Mesenchymal stem cell (in vitro differentiated cells and primary cell): ENCODE measurements at regions not wholly inside any gene's neighbourhood (a gene's known extent, or its start where the extent isn't known, plus 50 kb on each side); places are given as distances from the start of the nearest gene placed in this dataset.

Experiments
- DNase-seq: peaks from one replicate; pipeline ENCODE4 v3.0.0-alpha.2; 2013
- H2AFZ ChIP-seq: one replicate; pipeline ENCODE4 v1.6.1; 2013; ENCODE audit warnings: low read depth, mild to moderate bottlenecking, control low read depth, inconsistent platforms, low read length, moderate library complexity
- H2AK5ac ChIP-seq: 2 replicates; pipeline ENCODE4 v1.6.1; 2013; ENCODE audit warnings: low read length, moderate library complexity, mild to moderate bottlenecking, inconsistent platforms; ENCODE audit not compliant: severe bottlenecking
- H2BK120ac ChIP-seq: one replicate; pipeline ENCODE4 v1.6.1; 2013; ENCODE audit warnings: low read depth, mild to moderate bottlenecking, inconsistent platforms, low read length, moderate library complexity
- H2BK12ac ChIP-seq, 2 experiments: one replicate each; pipeline ENCODE4 v1.6.1; 2013; ENCODE audit warnings: inconsistent platforms in 2 of 2, low read length in 2 of 2, mild to moderate bottlenecking in 2 of 2, moderate library complexity in 2 of 2, control low read depth in 1 of 2
- H2BK15ac ChIP-seq: one replicate; pipeline ENCODE4 v1.6.1; 2013; ENCODE audit warnings: mild to moderate bottlenecking, low read depth, inconsistent platforms; ENCODE audit not compliant: poor library complexity, severe bottlenecking
- H2BK5ac ChIP-seq: 2 replicates; pipeline ENCODE4 v1.6.1; 2013; ENCODE audit warnings: low read depth, mild to moderate bottlenecking, low read length, control low read depth, inconsistent platforms; ENCODE audit not compliant: poor library complexity, severe bottlenecking
- H3K14ac ChIP-seq, 2 experiments: one replicate each; pipeline ENCODE4 v1.6.1; 2013; ENCODE audit warnings: inconsistent platforms in 2 of 2, low read length in 2 of 2, control low read depth in 1 of 2, mild to moderate bottlenecking in 1 of 2, moderate library complexity in 1 of 2
- H3K18ac ChIP-seq, 2 experiments: one replicate each; pipeline ENCODE4 v1.6.1; 2013; ENCODE audit warnings: inconsistent platforms in 2 of 2, low read length in 2 of 2, control low read depth in 1 of 2, low read depth in 1 of 2, mild to moderate bottlenecking in 1 of 2
- H3K23ac ChIP-seq, 2 experiments: one replicate each; pipeline ENCODE4 v1.6.1; 2013; ENCODE audit warnings: inconsistent platforms in 2 of 2, low read length in 2 of 2, mild to moderate bottlenecking in 2 of 2, moderate library complexity in 2 of 2, control low read depth in 1 of 2
- H3K27ac ChIP-seq: 2 replicates; pipeline ENCODE4 v1.5.1; 2013; ENCODE audit warnings: mild to moderate bottlenecking, moderate library complexity, low read length, control low read depth, inconsistent platforms; ENCODE audit not compliant: poor library complexity, severe bottlenecking
- H3K27me3 ChIP-seq, 2 experiments: 2 replicates each; pipeline versions ENCODE4 v1.6.1 to v1.7.0; 2013; ENCODE audit warnings: low read length in 2 of 2, mild to moderate bottlenecking in 2 of 2, moderate library complexity in 2 of 2, control low read depth in 1 of 2, inconsistent platforms in 1 of 2; ENCODE audit not compliant: control insufficient read depth in 1 of 2, insufficient read depth in 1 of 2
- H3K36me3 ChIP-seq, 2 experiments: 2 replicates each; pipeline versions ENCODE4 v1.6.1 to v1.7.0; 2013; ENCODE audit warnings: low read length in 2 of 2, control low read depth in 1 of 2, inconsistent platforms in 1 of 2, low read depth in 1 of 2, mild to moderate bottlenecking in 1 of 2; ENCODE audit not compliant: insufficient read depth in 2 of 2, control insufficient read depth in 1 of 2
- H3K4ac ChIP-seq, 2 experiments: one replicate each; pipeline ENCODE4 v1.6.1; 2013; ENCODE audit warnings: inconsistent platforms in 2 of 2, low read length in 2 of 2, mild to moderate bottlenecking in 2 of 2, moderate library complexity in 2 of 2, control low read depth in 1 of 2, low read depth in 1 of 2
- H3K4me1 ChIP-seq: 2 replicates; pipeline ENCODE4 v1.6.1; 2013; ENCODE audit warnings: low read depth, low read length, control low read depth; ENCODE audit not compliant: control insufficient read depth, insufficient read depth
- H3K4me2 ChIP-seq: 2 replicates; pipeline ENCODE4 v1.6.1; 2013; ENCODE audit warnings: low read length, mild to moderate bottlenecking, inconsistent platforms; ENCODE audit not compliant: poor library complexity, severe bottlenecking
- H3K4me3 ChIP-seq, 2 experiments: 2 replicates each; pipeline versions ENCODE4 v1.5.1 to v1.7.0; 2013; ENCODE audit warnings: low read length in 2 of 2, mild to moderate bottlenecking in 2 of 2, control low read depth in 1 of 2, low read depth in 1 of 2; ENCODE audit not compliant: insufficient read depth in 1 of 2
- H3K79me1 ChIP-seq: replicated peaks from 2 replicates; pipeline ENCODE4 v1.6.1; 2013; ENCODE audit warnings: mild to moderate bottlenecking, control low read depth, low read length, inconsistent platforms; ENCODE audit not compliant: poor library complexity, severe bottlenecking
- H3K9ac ChIP-seq: 2 replicates; pipeline ENCODE4 v1.7.0; 2013; ENCODE audit warnings: mild to moderate bottlenecking, low read length, moderate library complexity
- H3K9me3 ChIP-seq: 2 replicates; pipeline ENCODE4 v1.7.0; 2013; ENCODE audit warnings: mild to moderate bottlenecking, low read length; ENCODE audit not compliant: control insufficient read depth
- H4K8ac ChIP-seq: one replicate; pipeline ENCODE4 v1.6.1; 2013; ENCODE audit warnings: inconsistent platforms, mild to moderate bottlenecking, low read length, moderate library complexity
- H4K91ac ChIP-seq: one replicate; pipeline ENCODE4 v1.6.1; 2013; ENCODE audit warnings: mild to moderate bottlenecking, low read length, inconsistent platforms
- WGBS: methylation state at CpG from one replicate; pipeline ENCODE4 v1.1.7; 2013; ENCODE audit warnings: mixed read lengths; 5-methylcytosine and 5-hydroxymethylcytosine counted together

- no peaks in the 10 kb centered on the region for H3K4me1 ChIP-seq
- H3K27ac ChIP-seq = no peak overlapping the region
- no peak overlapping the region for H2AFZ ChIP-seq
- H3K18ac ChIP-seq = no peak overlapping the region
- no peak overlapping the region for H3K23ac ChIP-seq
- H3K4me2 ChIP-seq = no peak overlapping the region
- peaks cover 15% of the 10 kb centered on the region for H3K9me3 ChIP-seq
- H3K14ac ChIP-seq = no peak overlapping the region
- no peak overlapping the region for H2BK12ac ChIP-seq
- H4K8ac ChIP-seq = no peak overlapping the region
- H3K27me3 ChIP-seq = no peaks in the 10 kb centered on the region
- no peak overlapping the region for H4K91ac ChIP-seq
- H3K4ac ChIP-seq = no peak overlapping the region
- no peak overlapping the region for H2BK15ac ChIP-seq
- no peak overlapping the region for H2BK5ac ChIP-seq
- H3K79me1 ChIP-seq = no peaks in the 10 kb centered on the region
- H3K36me3 ChIP-seq = no peaks in the 10 kb centered on the region
- DNase-seq = no peak
- no peak overlapping the region for H2AK5ac ChIP-seq
- no peak overlapping the region for H2BK120ac ChIP-seq
- H3K4me3 ChIP-seq = no peak overlapping the region
- 76% methylated on average over 3 of the region's 3 CpGs for WGBS
- no peak overlapping the region for H3K9ac ChIP-seq
Observed at GRCh38 chr11:115587718-115588342, 83.6 kb upstream of the CADM1 start.

GRCh38 chr11:115585361-115586024 is 81.3 kb upstream of the CADM1 start:
- H4K8ac ChIP-seq = no peak overlapping the region
- no peaks in the 10 kb centered on the region for H3K36me3 ChIP-seq
- H3K14ac ChIP-seq = no peak overlapping the region
- no peak overlapping the region for H3K27ac ChIP-seq
- H2AK5ac ChIP-seq = no peak overlapping the region
- no peak overlapping the region for H2BK12ac ChIP-seq
- H3K9me3 ChIP-seq = peaks cover 15% of the 10 kb centered on the region
- H2BK15ac ChIP-seq = no peak overlapping the region
- WGBS = 88% methylated on average over 11 of the region's 11 CpGs
- peaks cover 3% of the 10 kb centered on the region for H3K4me1 ChIP-seq
- no peak overlapping the region for H4K91ac ChIP-seq
- H3K4me2 ChIP-seq = no peak overlapping the region
- H3K9ac ChIP-seq = no peak overlapping the region
- H2BK120ac ChIP-seq = no peak overlapping the region
- H3K27me3 ChIP-seq = no peaks in the 10 kb centered on the region
- no peak overlapping the region for H3K4ac ChIP-seq
- no peak overlapping the region for H3K23ac ChIP-seq
- H3K79me1 ChIP-seq = no peaks in the 10 kb centered on the region
- no peak overlapping the region for H2BK5ac ChIP-seq
- no peak overlapping the region for H3K4me3 ChIP-seq
- no peak for DNase-seq
- H2AFZ ChIP-seq = no peak overlapping the region
- no peak overlapping the region for H3K18ac ChIP-seq

GRCh38 chr11:115581871-115582639 is 77.8 kb upstream of the CADM1 start:
- Histone ChIP-seq H2BK12ac (no peak overlapping the region), H3K9ac (no peak overlapping the region), H3K4me2 (no peak overlapping the region), H3K36me3 (no peaks in the 10 kb centered on the region), H3K23ac (no peak overlapping the region), H4K8ac (no peak overlapping the region), H3K79me1 (no peaks in the 10 kb centered on the region), H3K27ac (no peak overlapping the region), H4K91ac (no peak overlapping the region), H2BK5ac (no peak overlapping the region), H3K27me3 (no peaks in the 10 kb centered on the region), H3K4me3 (no peak overlapping the region), H2AK5ac (no peak overlapping the region), H2BK120ac (no peak overlapping the region), H3K18ac (no peak overlapping the region), H3K4ac (no peak overlapping the region), H2BK15ac (no peak overlapping the region), H3K4me1 (peaks cover 3% of the 10 kb centered on the region), H2AFZ (no peak overlapping the region), H3K14ac (no peak overlapping the region), H3K9me3 (peaks cover 3% of the 10 kb centered on the region)
- DNase-seq = no peak
- WGBS = 74% methylated on average over 18 of the region's 20 CpGs

GRCh38 chr11:115580927-115581680 is 76.9 kb upstream of the CADM1 start:
- Histone ChIP-seq H3K4me1 (peaks cover 3% of the 10 kb centered on the region), H3K9ac (no peak overlapping the region), H3K4me3 (no peak overlapping the region), H3K4ac (no peak overlapping the region), H4K91ac (no peak overlapping the region), H3K79me1 (no peaks in the 10 kb centered on the region), H2BK5ac (no peak overlapping the region), H2BK12ac (no peak overlapping the region), H3K27me3 (no peaks in the 10 kb centered on the region), H3K27ac (no peak overlapping the region), H2BK120ac (no peak overlapping the region), H3K14ac (no peak overlapping the region), H2AFZ (no peak overlapping the region), H3K4me2 (no peak overlapping the region), H3K9me3 (no peaks in the 10 kb centered on the region), H3K18ac (no peak overlapping the region), H2BK15ac (no peak overlapping the region), H4K8ac (no peak overlapping the region), H3K23ac (no peak overlapping the region), H2AK5ac (no peak overlapping the region), H3K36me3 (no peaks in the 10 kb centered on the region)
- no peak for DNase-seq
- WGBS = 19% methylated on average over 5 of the region's 7 CpGs
